DMS 273 (cell line): ENCODE measurements at regions not wholly inside any gene's neighbourhood (a gene's known extent, or its start where the extent isn't known, plus 50 kb on each side); places are given as distances from the start of the nearest gene placed in this dataset.
"Not testable (repeated sequence)": the region's sequence is repeated elsewhere in the genome, so short reads cannot be mapped to it uniquely, and the experiment has no call there.

Source experiments
- DNase-seq: peaks from one replicate; lab custom pipeline; 2025; ENCODE audit not compliant: unreplicated experiment; lab: John Stamatoyannopoulos, UW

DNA sequence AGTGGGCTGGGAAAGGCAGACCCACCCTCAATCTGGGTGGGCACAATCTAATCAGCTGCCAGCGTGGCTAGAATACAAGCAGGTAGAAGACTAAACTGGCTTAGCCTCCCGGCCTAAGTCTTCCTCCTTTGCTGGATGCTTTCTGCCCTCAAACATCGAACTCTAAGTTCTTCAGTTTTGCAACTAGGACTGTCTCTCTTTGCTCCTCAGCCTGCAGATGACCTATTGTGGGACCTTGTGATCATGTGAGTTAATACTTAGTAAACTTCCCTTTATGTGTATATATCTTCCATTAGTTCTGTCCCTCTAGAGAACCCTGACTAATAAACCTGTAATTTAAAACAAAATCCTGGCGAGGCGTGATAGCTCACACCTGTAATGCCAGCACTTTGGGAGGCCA, 51.8 kb upstream of the SLC39A8 start:
- not testable (repeated sequence) for DNase-seq

GRCh38 chr4:102399021-102399420, 53.7 kb upstream of the SLC39A8 start:
- no peak for DNase-seq

DNA sequence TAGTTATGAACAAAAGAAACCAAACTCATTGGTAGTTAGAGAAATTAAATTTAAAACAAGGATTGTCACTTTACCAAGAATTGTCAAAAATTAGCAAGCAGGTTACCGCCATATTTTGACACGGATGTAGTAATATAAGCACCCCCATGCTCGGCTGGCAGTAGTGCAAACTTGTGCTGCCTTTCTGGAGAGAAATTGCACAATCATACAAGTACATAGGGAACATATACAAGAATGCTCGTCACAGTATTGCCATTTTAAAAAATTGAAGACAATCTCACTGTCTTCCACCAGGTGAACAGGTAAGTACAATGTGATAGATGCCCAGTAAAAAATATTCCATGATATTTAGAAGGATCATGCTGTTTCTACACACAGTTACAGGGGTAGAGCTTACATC, 55.6 kb upstream of the SLC39A8 start:
- DNase-seq: no peak

- DNase-seq: no peak
Measured at GRCh38 chr4:102402223-102402622, 56.9 kb upstream of the SLC39A8 start.

DNA sequence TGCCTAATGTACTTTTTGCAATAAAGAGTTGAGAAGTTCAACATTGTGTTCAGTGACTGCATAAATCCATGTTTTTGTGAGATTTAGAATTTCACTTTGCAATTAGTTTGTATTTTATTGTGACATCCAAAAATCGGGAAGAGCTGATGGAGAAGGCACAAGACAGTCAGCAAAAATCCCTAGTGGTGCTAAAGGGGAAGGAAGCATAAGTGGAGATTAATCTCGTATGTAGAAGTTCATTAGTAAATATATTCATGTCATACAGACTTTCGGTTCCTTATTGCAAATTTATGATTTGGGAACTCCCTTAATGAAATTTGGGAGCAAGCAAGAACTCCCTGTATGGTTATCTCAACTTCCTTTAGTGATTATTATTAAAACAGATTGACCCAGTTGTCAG, 57.8 kb upstream of the SLC39A8 start:
- DNase-seq: no peak

- peak; percentile 3 for DNase-seq
Measured at GRCh38 chr4:102404431-102404969, 59.2 kb upstream of the SLC39A8 start.

- DNase-seq: no peak
Measured at GRCh38 chr4:102405821-102406401, 60.6 kb upstream of the SLC39A8 start.

DNA sequence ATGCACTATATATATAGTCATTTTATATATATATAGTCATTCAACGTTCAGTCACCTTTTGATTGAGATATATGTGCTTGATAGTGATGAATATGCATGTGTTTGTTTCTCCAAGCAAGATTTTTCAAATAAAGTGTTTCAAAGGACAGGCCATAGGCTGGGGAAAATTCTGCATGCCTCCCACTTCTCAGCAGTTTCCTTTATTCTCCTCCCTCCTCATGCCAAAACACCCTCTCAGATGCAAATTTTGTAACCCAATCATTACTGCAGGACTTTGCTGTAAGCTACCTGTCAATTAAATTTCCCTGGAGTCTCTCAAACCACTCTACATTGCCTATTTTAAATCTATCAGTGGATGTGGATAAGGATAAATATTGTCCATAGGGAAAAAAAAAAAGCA, 65.6 kb upstream of the SLC39A8 start:
- DNase-seq: not testable (repeated sequence)

DNA sequence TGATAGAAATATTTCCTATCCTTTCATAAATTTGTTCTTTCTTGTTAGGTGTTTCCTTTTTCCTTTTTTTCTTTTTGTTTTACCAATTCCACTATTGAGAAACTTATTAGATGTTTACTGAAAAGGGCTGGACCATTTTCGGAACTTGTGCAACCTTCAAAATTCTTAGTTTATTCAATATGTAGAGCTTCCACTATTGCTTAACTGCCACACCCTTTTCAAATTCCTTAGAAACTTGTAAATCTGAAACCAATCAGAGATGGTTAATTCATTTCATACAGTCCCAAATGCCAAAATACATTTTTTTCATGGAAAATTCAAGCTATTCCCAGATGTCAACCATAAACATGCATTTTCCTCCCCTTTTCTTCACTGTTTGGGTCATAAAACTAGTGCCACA, 66.1 kb upstream of the SLC39A8 start:
- DNase-seq: no peak

DNA sequence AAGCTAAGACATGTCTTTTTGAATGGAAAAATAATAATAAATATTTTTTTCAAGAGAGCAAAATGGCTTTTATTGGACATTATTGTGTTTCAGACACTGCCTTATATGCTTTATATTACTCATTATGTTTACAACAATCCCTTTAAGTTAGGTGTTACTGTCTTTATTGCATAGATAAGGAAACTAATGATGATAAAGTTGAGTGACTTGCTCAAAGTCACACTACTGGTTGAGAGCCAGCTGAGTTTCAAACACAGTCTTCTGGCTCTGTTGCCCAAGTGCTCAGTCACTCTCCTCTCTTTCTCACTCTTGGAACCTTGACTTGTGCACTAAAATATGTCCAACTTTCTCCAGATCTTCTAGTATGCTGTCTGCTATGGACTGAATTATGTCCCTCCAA, 71.5 kb upstream of the SLC39A8 start:
- no peak for DNase-seq

- DNase-seq: peak; percentile 33
Measured at GRCh38 chr4:102420563-102421398, 75.5 kb upstream of the SLC39A8 start.

- no peak for DNase-seq
Measured at GRCh38 chr4:102422843-102423242, 77.6 kb upstream of the SLC39A8 start.

- no peak for DNase-seq
Measured at GRCh38 chr4:102423375-102423774, 77.8 kb upstream of the NFKB1 start.

DNA sequence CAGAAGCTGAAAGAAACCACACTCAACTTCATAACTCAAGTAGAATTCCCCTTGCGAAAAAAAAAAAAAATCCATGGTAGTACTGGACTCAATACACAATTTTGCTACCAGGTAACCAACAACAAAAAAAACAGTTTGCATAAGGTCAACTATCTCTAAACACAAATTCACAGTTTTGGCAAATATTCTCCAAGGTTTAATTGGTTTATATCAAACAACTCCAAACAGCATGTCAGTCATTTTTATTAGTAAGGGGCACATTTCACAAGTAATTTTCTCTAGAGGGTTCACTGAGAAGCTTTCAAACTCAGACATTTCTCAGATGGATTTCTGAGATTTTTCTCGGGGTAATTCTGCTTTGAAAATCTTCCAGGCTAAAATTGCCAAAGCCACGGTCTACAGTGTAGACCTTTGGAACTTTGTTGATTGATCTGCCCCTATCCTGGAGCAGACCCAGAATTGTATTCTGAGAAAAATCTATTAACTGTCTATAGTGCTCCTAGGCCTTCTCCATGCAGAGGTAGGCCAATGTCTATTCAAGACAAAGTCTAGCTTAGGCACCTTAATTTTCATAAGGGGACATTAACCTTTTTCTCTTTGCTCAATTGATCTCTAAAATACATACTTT, 73.7 kb upstream of the NFKB1 start:
- DNase-seq: no peak

- DNase-seq: no peak
Measured at GRCh38 chr4:102428122-102428521, 73.0 kb upstream of the NFKB1 start.

DNA sequence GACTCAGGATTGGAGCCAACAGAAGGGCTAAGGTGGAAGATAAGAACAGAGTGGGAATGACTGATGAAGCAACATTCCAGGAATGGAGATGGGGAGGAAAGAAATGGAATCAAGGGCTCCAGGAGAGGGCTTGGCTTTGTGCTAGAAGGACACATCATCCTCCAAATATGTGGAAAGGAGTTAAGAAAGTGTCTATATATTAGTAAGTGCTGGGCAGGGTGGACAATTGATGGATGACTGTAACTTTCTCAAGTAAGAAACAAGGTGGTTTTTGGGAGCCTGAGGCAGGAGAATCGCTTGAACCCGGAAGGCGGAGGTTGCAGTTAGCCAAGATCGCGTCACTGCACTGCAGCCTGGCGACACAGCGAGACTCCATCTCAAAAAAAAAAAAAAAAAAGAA, 71.6 kb upstream of the NFKB1 start:
- no peak for DNase-seq

DNA sequence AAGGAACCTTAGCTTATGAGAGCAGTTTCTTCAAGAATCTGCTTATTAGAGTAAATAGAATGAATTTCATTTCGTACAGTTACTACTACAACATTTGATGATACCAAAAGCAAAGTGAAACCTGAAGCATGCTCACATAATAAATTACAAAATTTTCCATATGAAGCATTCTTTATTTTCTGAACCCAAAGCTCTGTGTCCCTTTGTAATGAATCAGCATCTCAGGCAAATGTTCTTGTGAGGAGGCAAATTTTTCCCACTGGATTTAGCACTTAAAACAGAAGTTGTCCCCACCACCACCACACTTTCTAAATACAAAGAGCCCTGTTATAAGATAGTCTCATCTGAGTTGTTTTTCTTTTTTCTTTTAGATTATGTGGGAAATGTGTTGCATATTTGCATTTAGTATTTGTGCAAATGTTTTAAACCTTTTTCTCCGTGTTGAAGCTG, 70.7 kb upstream of the NFKB1 start:
- peak; percentile 23 for DNase-seq

- DNase-seq: no peak
Measured at GRCh38 chr4:102431608-102431961, 69.6 kb upstream of the NFKB1 start.

GRCh38 chr4:102437111-102437510, 64.0 kb upstream of the NFKB1 start:
- no peak for DNase-seq

DNA sequence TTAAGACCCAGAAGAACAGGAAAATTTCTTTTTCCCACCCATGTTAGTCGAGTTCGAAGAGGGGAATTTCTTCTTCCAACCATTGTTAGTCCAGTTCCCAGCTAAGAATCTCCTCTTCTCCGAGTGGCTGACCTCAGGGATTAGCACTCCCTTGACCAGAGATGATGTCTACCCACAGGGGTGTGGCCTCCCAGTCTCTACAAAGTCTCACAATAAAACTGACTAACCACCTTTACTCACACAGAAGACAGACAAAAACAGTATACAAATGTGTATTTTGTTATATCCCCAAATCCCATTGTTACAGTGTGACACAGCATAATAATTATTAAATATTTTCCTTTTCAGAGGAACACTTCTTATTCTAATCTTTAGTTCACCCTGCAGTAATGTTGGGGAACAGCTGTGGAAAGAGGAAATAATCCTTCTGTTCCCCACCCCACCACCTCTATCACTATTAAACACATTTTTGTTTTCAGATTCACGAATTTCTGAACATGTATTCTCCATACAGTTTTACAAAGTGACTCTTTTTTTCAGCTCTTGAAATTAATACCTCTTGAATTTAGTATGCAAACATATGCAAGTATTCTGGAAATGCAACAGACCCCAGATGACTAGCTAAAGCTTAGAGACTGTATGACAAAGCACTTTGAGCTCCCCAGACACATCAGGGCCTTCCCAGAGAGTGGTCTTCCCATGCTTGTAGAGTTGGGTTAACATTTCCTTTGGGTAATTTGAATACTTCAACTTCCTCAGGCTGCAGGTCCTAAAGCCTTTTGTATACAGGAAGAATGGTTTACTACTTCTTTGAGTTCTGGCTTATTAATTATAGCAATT, 62.5 kb upstream of the NFKB1 start:
- peak; percentile 24 for DNase-seq

- DNase-seq: peak; percentile 58
Measured at GRCh38 chr4:102439236-102439614, 61.9 kb upstream of the NFKB1 start.
